Hippocampal formation (tissue), 2 donors: ENCODE measurements at regions not wholly inside any gene's neighbourhood (a gene's known extent, or its start where the extent isn't known, plus 50 kb on each side); places are given as distances from the start of the nearest gene placed in this dataset.
A peak's percentile ranks its signal among the peaks of the same experiment; 100 is the strongest.

Source experiments
- DNase-seq, 2 donors: peaks; one replicate each; lab custom pipeline; 2025; lab: John Stamatoyannopoulos, UW

- no peak for DNase-seq
Measured at GRCh38 chrX:40485102-40485826, 95.5 kb upstream of the ATP6AP2 start.

- DNase-seq = no peak
Measured at GRCh38 chrX:40484408-40485091, 96.2 kb upstream of the ATP6AP2 start.

GRCh38 chrX:40483502-40483901 is 97.3 kb upstream of the ATP6AP2 start:
- DNase-seq = no peak

- no peak for DNase-seq
Measured at GRCh38 chrX:40479777-40480318, 100.9 kb upstream of the ATP6AP2 start.

GRCh38 chrX:40478474-40479065 is 102.2 kb upstream of the ATP6AP2 start:
- no peak for DNase-seq

GRCh38 chrX:40476958-40477357 is 103.8 kb upstream of the ATP6AP2 start:
- DNase-seq = no peak

- no peak for DNase-seq
Measured at GRCh38 chrX:40474645-40475044, 106.1 kb upstream of the ATP6AP2 start.

GRCh38 chrX:40474205-40474626 is 106.6 kb upstream of the ATP6AP2 start:
- DNase-seq = no peak

GRCh38 chrX:40473460-40474204 is 107.1 kb upstream of the ATP6AP2 start:
- DNase-seq = no peak

GRCh38 chrX:40471965-40472648 is 108.7 kb upstream of the ATP6AP2 start:
- DNase-seq = peak; percentile 13 to 33

- no peak for DNase-seq
Measured at GRCh38 chrX:40470830-40471429, 109.8 kb upstream of the ATP6AP2 start.

- DNase-seq = no peak
Measured at GRCh38 chrX:40469316-40469715, 111.5 kb upstream of the ATP6AP2 start.

GRCh38 chrX:40468033-40468846 is 112.5 kb upstream of the ATP6AP2 start:
- peak; percentile 70 to 87 for DNase-seq

- DNase-seq = no peak
Measured at GRCh38 chrX:40467454-40467853, 113.3 kb upstream of the ATP6AP2 start.

GRCh38 chrX:40465735-40466551 is 114.8 kb upstream of the ATP6AP2 start:
- no peak for DNase-seq

GRCh38 chrX:40462795-40463194 is 118.0 kb upstream of the ATP6AP2 start:
- no peak for DNase-seq

- DNase-seq = no peak
Measured at GRCh38 chrX:40460926-40461325, 119.8 kb upstream of the ATP6AP2 start.

GRCh38 chrX:40459571-40460158 is 121.1 kb upstream of the ATP6AP2 start:
- DNase-seq = peak; percentile 67 to 70

GRCh38 chrX:40457406-40457805 is 123.4 kb upstream of the ATP6AP2 start:
- DNase-seq = no peak
